Thyroid gland (tissue), 4 donors: ENCODE measurements at regions not wholly inside any gene's neighbourhood (a gene's known extent, or its start where the extent isn't known, plus 50 kb on each side); places are given as distances from the start of the nearest gene placed in this dataset.

Experiments
- POLR2A ChIP-seq, 2 donors: fragments of 450-650 bp; IDR thresholded peaks; one replicate each; pipeline ENCODE4 v1.6.1; 2017; ENCODE audit warnings: antibody characterized with exemption in 2 of 2, mild to moderate bottlenecking in 2 of 2, moderate library complexity in 1 of 2
- TF ChIP-seq, protein P1 (sequence below), 6 experiments: fragments of 200-600 bp in 3 of 6; fragments of 450-650 bp in 3 of 6; sonication (generic) in 3 of 6; IDR thresholded peaks; one replicate each; pipeline ENCODE4 v1.5.1; 2016 to 2019; ENCODE audit warnings: antibody characterized with exemption in 6 of 6, mild to moderate bottlenecking in 2 of 6, inconsistent platforms in 1 of 6, moderate library complexity in 1 of 6

DNA sequence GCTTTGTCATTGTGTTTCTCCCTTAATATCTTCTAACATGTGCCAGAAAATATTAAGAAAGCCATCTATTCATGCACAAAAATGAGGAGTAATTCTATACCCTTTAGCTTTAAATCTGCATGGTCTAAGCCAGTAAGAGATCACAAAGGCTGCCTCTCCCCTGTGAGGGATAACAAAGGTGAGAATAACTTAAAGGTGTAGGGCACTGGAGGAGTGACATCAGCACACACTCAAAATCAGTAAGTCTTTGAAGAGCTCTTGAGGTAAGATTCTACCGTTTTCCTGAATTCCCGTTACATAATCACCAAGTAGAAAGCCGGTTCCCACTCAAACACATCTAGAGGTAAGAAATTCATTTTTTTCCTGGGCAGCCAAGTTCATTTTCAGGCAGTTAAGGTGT lies 123.9 kb upstream of the SULT1C3 start:
- TF ChIP-seq, protein P1, sequence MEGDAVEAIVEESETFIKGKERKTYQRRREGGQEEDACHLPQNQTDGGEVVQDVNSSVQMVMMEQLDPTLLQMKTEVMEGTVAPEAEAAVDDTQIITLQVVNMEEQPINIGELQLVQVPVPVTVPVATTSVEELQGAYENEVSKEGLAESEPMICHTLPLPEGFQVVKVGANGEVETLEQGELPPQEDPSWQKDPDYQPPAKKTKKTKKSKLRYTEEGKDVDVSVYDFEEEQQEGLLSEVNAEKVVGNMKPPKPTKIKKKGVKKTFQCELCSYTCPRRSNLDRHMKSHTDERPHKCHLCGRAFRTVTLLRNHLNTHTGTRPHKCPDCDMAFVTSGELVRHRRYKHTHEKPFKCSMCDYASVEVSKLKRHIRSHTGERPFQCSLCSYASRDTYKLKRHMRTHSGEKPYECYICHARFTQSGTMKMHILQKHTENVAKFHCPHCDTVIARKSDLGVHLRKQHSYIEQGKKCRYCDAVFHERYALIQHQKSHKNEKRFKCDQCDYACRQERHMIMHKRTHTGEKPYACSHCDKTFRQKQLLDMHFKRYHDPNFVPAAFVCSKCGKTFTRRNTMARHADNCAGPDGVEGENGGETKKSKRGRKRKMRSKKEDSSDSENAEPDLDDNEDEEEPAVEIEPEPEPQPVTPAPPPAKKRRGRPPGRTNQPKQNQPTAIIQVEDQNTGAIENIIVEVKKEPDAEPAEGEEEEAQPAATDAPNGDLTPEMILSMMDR (IDR thresholded peaks at IDR 0.05): no peak
- no peak for TF ChIP-seq POLR2A (IDR thresholded peaks at IDR 0.05)
